ENCODE measurements at regions not wholly inside any gene's neighbourhood (a gene's known extent, or its start where the extent isn't known, plus 50 kb on each side); places are given as distances from the start of the nearest gene placed in this dataset.

DNA sequence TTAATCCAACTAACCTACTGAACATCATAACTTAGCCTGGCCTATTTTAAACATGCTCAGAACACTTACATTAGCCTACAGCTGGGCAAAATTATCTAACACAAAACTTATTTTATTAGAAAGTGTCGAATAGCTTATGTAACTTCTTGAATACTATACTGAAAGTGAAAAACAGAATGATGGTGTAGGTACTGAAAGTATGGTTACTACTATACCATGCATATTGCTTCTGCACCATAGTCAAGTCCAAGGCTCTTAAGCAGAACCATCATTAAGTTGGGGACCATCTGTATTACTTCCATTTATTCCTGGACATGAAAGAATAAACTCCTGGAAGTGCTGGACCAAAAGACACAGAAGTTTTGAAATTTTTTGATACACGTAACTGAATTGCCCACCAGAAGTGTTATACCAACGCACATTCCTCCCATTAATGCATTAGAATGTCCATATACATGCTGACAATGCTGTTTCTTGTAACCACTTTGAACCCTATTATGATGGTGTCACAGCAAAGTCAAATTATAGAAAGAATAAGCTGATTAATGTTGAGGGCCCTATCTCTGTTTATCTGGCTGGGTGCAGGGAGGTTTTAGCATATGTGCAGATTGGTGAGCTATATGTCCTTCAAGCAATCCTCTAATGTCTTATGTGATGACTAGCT, 375.7 kb downstream of the ACTL7B start:
- no peak for DNase-seq

GRCh38 chr9:108478431-108479332, 377.1 kb downstream of the ACTL7B start:
- DNase-seq: no peak

DNA sequence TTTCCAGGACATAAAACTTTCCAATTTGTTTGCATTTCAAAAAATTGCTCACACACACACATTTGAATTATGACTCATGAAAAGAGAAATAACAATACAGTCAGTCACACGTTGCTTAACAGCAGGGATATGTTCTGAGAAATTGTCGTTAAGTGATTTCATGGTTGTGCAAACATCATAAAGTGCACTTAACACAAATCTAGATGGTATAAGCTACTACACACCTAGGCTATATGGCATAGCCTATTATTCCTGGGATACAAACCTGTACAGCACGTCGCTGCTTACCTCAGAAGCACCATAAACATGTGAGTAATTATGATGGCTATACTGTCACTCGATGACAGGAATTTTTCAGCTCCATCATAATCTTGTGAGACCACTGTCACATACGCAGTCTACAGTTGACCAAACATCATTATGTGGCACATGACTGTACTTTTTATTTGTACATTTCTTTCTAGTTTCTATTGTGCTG, 378.2 kb downstream of the ACTL7B start:
- no peak for DNase-seq

DNA sequence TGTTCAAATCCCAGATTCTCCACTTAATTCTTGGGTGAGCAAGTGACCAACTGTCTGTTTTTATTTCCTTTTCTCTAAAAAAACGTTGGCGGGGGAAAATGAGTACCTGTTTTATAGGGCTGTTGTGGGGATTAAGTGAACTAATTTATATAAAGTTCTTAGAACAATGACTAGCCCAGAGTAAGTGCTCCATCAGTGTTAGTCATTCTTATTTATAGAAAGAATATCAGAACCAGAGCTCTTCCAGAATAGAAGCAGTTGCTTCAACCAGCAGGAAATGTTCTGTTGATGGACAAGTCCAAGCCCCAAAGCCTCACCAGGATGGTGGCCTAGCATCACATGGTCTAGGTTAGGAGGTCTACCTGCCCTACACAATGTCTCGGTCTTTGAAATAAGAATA, 379.2 kb downstream of the ACTL7B start:
- DNase-seq: no peak

GRCh38 chr9:108475813-108476212, 380.0 kb downstream of the ACTL7B start:
- DNase-seq: no peak

DNA sequence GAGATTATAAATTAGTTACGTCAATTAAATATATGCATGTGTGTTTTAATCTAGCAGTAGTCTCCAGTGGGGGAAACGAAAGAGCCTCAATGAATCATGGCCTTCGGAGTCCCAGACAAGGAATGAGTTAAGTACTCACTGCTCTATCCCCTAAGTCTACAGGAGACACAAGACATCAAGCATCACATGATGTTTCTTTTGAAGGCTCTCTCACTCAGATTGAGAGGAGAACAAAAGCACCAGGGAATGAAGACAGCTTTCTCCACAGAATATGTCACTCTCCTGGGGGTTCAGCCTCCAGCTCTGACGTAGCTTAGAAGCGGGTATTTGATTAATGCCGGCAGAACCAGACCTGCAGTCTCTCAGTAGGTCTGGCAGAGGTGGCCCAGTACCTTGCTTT, 381.4 kb downstream of the ACTL7B start:
- DNase-seq: no peak

DNA sequence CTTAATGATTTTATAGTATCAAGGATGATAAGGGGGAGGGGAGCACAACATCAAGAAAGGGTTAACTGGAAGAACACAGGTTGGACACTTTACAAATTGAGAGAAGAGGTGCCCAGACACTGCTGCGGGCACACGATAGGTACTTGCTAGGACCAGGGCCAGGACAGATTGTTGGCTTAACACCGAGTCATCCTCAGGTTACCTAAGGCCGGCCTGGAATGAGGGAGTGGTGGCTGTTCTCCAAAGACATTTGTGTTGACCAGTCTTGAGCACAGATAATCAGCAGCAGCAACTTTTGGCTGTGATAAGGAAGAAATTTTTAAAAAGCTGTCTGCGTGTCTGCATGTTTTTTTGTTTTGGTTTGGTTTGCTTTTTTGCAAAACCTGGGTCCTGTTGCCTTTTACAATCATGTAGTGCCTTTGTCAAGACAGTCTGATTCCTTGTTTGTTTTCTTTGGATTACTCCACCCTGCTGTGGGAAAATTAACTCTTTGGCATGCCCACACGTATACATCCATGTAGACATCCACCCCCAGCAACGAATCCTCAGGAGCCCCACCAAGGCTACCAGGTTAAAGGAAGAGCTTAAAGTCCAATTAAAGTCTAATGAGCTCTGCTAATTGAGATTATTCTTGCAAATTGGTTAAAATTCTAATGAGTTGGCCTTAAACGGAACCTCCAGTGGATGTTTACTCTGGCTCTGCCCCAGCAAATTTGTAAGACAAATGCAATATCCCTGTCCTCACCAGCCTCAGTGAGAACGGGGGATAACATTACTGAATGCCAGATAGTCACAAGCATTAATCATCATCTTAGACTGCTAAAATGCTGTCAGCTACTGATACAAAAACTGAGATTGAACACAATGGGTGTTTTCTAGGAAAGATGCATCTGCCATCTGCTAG, 382.3 kb downstream of the ACTL7B start:
- DNase-seq: no peak

DNA sequence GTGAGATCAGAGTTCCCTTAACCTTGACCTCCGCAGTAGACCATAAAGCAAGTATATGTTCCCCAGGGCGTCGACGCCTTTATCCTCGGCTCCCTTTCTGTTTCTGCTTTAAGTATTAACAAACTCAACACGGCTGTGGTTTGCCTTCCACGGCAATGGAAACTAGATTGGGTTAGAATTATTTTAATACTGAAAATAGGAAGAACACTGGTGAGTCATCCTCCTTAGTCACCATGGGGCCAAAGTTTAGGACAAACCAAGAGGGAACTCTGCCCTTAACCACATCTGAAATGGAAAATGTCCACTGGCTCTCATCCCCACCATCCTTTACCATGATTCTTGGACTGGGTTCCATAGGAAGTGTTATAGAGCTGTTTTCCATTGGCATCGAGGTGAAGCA, 386.1 kb downstream of the ACTL7B start:
- no peak for DNase-seq

DNA sequence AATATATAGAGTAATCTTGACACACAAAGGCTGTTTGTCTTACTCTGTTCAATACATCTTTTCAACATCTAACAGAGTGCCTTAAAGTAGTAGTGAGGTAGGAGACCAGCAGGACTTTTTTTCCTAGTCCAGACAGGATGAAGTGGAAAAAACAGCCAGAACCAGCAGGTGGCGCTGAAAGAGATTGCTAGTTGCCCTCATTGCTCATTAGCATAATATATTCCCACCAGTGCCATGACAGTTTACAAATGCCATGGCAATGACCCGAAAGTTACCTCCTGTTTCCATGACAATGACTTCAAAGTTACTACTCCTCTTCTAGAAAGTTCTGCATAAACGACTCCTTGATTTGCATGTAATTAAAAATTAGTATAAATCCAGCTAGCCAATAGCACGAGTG, 387.4 kb downstream of the ACTL7B start:
- DNase-seq: no peak

GRCh38 chr9:108467653-108468324, 388.0 kb downstream of the ACTL7B start:
- DNase-seq: no peak

DNA sequence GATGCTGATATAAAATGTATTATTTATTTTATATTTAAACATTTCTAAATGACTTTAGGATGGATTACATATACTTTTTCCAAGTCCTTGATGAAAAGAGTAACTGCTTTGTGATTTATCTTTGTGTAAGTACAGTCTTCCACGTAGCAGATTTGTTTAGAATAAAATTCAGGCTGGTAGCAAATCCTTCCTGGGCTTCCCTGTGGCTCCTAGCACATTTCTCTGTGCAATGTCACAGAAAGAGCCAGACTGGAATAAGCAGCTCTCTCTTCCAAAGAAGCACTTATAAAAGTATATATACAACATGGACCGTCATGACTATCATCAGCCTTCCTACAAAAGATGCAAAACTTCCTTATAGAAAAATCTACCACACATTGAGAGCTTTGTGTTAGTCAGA, 388.6 kb downstream of the ACTL7B start:
- DNase-seq: no peak

DNA sequence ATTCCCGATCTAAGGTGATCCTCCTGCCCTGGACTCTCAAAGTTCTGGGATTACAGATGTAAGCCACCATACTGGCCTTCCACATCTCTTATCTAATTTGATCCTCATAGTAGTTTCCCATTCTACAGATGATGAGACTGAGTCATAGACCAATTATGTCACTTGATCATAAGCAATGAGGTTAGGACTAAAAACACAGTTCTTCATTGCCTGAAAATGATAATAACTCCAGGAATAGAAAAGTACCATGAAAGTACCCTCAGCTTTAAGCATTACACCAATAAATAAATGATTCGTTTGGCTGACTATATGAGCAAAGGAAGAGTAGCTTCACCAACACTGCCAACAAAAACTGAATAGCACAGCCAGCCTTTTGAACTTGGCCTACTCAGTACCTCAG, 389.5 kb downstream of the ACTL7B start:
- DNase-seq: no peak

- DNase-seq: no peak
Observed at GRCh38 chr9:108463932-108464606, 391.7 kb downstream of the ACTL7B start.

- DNase-seq: no peak
Observed at GRCh38 chr9:108456903-108457302, 398.9 kb downstream of the ACTL7B start.

DNA sequence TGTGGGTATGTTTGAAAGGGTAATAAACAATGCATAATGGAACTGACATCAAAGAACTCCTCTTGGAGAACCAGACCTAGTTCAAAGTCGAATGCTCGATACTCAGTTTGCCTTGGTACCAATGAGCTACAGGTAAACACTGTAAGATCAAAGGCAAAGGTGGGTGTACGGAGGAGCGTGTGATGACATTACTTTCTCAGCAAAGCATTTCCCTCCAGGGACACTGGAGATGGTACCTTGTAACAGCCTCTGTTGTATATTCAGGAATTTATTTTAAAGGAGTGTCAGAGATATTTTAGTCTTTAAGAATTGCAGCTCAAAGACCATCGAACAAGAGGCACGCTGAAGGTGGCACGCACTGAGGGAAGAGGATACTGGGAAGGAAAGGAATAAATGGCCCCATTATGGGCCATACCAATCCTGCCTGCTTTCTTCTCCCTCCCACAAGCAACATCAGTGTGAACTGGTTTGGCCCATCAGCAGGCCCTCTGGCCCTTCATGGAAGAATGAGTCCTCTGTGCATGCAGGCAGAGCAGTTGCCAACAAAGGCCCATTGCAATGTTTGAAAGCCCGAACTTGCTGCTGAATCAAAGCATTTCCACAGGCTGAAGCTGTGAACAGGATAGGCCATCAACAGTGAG, 410.2 kb downstream of the ACTL7B start:
- DNase-seq: no peak

- no peak for DNase-seq
Observed at GRCh38 chr9:108444400-108445358, 411.1 kb downstream of the ACTL7B start.

DNA sequence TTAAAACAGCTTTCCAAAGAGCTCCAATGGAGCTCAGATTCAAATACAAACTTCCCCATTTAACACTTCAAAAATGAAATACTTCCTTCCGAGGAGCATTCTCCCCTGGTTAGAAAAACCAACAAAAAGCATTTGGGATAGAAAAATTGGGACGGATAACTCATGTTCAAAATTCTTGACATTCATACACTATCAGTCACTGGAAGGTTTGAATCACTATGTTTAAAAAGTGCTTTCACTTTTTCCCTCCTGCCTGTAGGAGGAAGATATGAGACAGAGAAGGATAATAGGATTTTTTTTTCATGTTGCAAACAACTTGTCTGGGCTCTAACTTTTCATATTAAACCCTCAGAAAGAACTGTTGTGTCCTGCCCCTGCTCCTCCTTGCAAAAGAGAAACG, 412.0 kb downstream of the ACTL7B start:
- DNase-seq: no peak

DNA sequence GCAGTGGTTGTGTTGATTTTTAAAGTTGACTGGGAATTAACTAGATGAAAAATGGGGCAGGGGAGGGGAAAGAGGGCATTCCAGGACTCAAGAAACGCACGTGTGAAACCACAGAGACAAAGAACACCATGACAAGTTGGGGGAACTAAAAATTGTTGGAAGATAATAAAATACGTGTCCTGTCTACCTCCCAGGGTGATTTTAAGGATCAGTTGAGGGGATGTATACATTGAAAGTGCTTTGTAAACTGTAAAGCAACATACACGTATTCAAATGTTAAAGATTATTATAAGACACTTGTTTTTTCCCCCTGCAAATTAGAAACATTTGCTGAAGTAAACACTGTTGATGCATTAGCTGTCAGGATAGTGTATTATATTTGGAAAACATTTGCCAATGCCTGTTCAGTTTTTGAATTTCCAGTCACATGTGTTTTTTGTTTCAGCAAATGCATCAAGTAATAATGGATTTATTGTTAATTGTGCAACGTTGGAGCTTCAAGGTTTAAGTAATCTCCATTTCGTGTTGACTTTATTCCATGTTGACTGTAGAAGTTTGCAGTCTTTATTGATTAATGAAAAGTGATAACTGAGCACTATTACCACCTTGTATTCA, 412.7 kb downstream of the ACTL7B start:
- no peak for DNase-seq

DNA sequence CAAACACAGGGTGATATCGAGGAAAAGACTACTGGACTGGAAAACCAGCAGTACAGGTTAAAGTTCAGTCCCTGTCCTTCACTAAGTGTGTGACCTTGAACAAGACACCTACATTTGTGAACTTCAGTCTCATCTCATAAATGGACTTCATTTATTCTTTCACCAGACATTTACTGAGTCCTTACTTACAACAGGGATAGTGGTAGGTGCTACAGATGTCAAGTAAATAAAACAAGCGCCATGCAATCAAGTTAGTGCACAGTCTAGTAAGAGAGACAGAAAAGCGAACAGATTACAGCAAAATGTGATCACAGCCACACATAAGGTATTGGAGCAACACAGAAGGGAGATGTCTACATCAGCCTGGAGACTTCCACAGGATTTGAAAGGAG, 413.2 kb downstream of the ACTL7B start:
- no peak for DNase-seq

- DNase-seq: no peak
Observed at GRCh38 chr9:108441726-108442125, 414.1 kb downstream of the ACTL7B start.
